Stomach (tissue), 4 donors: ENCODE measurements at regions not wholly inside any gene's neighbourhood (a gene's known extent, or its start where the extent isn't known, plus 50 kb on each side); places are given as distances from the start of the nearest gene placed in this dataset.

Experiments
- POLR2AphosphoS5 ChIP-seq, 3 donors: sonication (generic); formaldehyde crosslinking; IDR thresholded peaks; one replicate each; pipeline ENCODE4 v1.6.1; 2016; ENCODE audit warnings: antibody characterized with exemption in 3 of 3
- TF ChIP-seq, protein P1 (sequence below), 7 experiments: fragments of 450-650 bp in 4 of 7; fragments of 200-600 bp in 3 of 7; sonication (generic) in 3 of 7; IDR thresholded peaks; one replicate each; pipeline ENCODE4 v1.5.1; 2016 to 2019; ENCODE audit warnings: antibody characterized with exemption in 7 of 7, control low read depth in 2 of 7, mild to moderate bottlenecking in 1 of 7

DNA sequence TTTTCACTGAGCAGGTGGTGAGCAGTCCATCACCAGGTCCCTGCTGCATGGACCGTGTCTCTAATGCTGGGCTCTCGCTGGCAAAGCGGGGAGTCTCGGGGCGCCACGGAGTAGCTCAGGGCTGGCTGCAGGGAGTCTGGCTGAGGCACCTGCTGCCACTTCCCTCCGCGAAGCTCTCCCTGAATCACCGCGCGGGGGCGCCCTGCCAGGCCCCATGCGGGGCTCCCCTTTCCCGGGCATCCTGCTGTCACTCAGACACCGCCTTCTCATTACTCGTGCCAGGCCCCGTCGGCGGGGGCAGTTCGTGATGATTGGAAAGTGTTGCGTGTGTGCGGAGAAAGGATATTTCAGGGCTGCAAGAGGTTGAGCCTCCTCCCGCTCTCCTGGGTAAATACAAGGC, 335.8 kb downstream of the IRX2 start:
- TF ChIP-seq, protein P1, sequence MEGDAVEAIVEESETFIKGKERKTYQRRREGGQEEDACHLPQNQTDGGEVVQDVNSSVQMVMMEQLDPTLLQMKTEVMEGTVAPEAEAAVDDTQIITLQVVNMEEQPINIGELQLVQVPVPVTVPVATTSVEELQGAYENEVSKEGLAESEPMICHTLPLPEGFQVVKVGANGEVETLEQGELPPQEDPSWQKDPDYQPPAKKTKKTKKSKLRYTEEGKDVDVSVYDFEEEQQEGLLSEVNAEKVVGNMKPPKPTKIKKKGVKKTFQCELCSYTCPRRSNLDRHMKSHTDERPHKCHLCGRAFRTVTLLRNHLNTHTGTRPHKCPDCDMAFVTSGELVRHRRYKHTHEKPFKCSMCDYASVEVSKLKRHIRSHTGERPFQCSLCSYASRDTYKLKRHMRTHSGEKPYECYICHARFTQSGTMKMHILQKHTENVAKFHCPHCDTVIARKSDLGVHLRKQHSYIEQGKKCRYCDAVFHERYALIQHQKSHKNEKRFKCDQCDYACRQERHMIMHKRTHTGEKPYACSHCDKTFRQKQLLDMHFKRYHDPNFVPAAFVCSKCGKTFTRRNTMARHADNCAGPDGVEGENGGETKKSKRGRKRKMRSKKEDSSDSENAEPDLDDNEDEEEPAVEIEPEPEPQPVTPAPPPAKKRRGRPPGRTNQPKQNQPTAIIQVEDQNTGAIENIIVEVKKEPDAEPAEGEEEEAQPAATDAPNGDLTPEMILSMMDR (IDR thresholded peaks at IDR 0.05) = no peak
- no peak for TF ChIP-seq POLR2AphosphoS5 (IDR thresholded peaks at IDR 0.05)
